HUES48 (cell line): ENCODE measurements at regions not wholly inside any gene's neighbourhood (a gene's known extent, or its start where the extent isn't known, plus 50 kb on each side); places are given as distances from the start of the nearest gene placed in this dataset.

Experiments used
- H3K27ac ChIP-seq: one replicate; pipeline ENCODE4 v1.7.0; 2013; ENCODE audit warnings: low read depth, low read length, inconsistent platforms
- H3K27me3 ChIP-seq: 2 replicates; pipeline ENCODE4 v1.6.1; 2013; ENCODE audit warnings: mild to moderate bottlenecking, low read length; ENCODE audit not compliant: control insufficient read depth, insufficient read depth
- H3K36me3 ChIP-seq: 2 replicates; pipeline ENCODE4 v1.6.1; 2013; ENCODE audit warnings: low read length; ENCODE audit not compliant: control insufficient read depth, insufficient read depth
- H3K4me1 ChIP-seq: 2 replicates; pipeline ENCODE4 v1.6.1; 2013; ENCODE audit warnings: mild to moderate bottlenecking, low read length; ENCODE audit not compliant: control insufficient read depth, insufficient read depth
- H3K4me3 ChIP-seq: 2 replicates; pipeline ENCODE4 v1.5.1; 2013; ENCODE audit warnings: mild to moderate bottlenecking, low read depth, low read length
- H3K9ac ChIP-seq: 2 replicates; pipeline ENCODE4 v1.6.1; 2013; ENCODE audit warnings: mild to moderate bottlenecking, low read depth, low read length, moderate library complexity
- H3K9me3 ChIP-seq: 2 replicates; pipeline ENCODE4 v1.6.1; 2013; ENCODE audit warnings: low read length; ENCODE audit not compliant: control insufficient read depth, insufficient read depth

GRCh38 chr22:25509374-25509791 is 55.1 kb upstream of the GRK3 start:
- H3K27me3 ChIP-seq = no peaks in the 10 kb centered on the region
- no peaks in the 10 kb centered on the region for H3K36me3 ChIP-seq
- H3K9me3 ChIP-seq = no peaks in the 10 kb centered on the region
- H3K27ac ChIP-seq = no peak overlapping the region
- H3K4me1 ChIP-seq = peaks cover 6% of the 10 kb centered on the region; the same call in 1 of the 2 replicates
- no peak overlapping the region for H3K9ac ChIP-seq
- no peak overlapping the region for H3K4me3 ChIP-seq

- Histone ChIP-seq H3K27me3 (no peaks in the 10 kb centered on the region), H3K4me3 (no peak overlapping the region), H3K27ac (no peak overlapping the region), H3K9me3 (no peaks in the 10 kb centered on the region), H3K9ac (no peak overlapping the region), H3K36me3 (no peaks in the 10 kb centered on the region), H3K4me1 (peaks cover 11% of the 10 kb centered on the region; the same call in 1 of the 2 replicates)
Observed at GRCh38 chr22:25510876-25511275, 53.6 kb upstream of the GRK3 start.

GRCh38 chr22:25511725-25512124 is 52.8 kb upstream of the GRK3 start:
- no peaks in the 10 kb centered on the region for H3K9me3 ChIP-seq
- no peak overlapping the region for H3K27ac ChIP-seq
- no peak overlapping the region for H3K9ac ChIP-seq
- no peaks in the 10 kb centered on the region for H3K27me3 ChIP-seq
- H3K4me3 ChIP-seq = no peak overlapping the region
- H3K36me3 ChIP-seq = no peaks in the 10 kb centered on the region
- H3K4me1 ChIP-seq = peaks cover 11% of the 10 kb centered on the region; the same call in 1 of the 2 replicates

GRCh38 chr22:25514436-25515180 is 49.9 kb upstream of the GRK3 start:
- peaks cover 5% of the 10 kb centered on the region; the same call in 1 of the 2 replicates for H3K4me1 ChIP-seq
- H3K4me3 ChIP-seq = no peak overlapping the region
- H3K27ac ChIP-seq = no peak overlapping the region
- no peaks in the 10 kb centered on the region for H3K9me3 ChIP-seq
- H3K27me3 ChIP-seq = no peaks in the 10 kb centered on the region
- H3K36me3 ChIP-seq = no peaks in the 10 kb centered on the region
- 0 out of 2 replicates have a peak overlapping the region, but pooled peaks have one; percentile 35 for H3K9ac ChIP-seq
